ENCODE measurements at regions not wholly inside any gene's neighbourhood (a gene's known extent, or its start where the extent isn't known, plus 50 kb on each side); places are given as distances from the start of the nearest gene placed in this dataset.

DNA sequence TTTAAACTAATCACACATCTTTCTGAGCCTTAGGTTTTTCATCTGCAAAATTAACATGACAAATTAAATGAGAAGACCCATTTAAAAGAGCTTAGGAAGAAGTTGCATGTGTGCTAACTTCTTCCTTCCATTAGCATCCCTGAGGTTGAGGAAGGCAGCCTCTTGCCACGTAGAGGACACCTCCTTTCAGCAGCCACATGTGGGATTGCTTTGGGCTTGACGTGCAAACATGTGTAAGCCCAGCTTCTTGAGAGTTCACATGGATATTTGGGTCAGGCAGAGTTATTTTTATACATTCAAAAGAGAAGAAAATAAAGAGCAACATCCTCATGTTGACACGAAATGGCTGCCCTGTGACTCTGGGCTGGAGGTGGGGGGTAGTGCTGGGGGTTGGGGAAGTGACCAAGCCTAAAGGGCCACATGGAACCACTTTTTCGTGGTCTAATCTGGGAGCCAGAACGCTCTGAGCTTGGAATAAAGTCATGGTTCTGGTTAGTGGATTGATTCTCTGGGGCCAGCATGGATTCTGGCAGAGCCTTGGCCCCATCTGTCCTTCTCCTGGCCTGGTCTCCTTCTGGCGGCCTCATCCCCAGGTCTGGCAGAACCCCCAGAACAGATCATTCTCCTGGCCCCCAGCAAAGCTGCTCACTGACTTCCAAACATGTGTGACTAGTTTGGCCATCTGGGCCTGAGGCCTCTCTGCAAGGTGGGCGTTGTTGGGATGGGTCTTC, 137.1 kb upstream of the USP24 start:
- H3K4me3 ChIP-seq (ENCODE audit: low read depth, low read length): no peak overlapping the region
- ChIA-PET POLR2A (no interaction called here), CTCF (interaction anchor here (0.7 to 2.9 kb wide), 6 partner anchors 10 to 24 kb away, joined by 3 to 15 read pairs (median 3); no protein-coding TSS in a partner anchor)

DNA sequence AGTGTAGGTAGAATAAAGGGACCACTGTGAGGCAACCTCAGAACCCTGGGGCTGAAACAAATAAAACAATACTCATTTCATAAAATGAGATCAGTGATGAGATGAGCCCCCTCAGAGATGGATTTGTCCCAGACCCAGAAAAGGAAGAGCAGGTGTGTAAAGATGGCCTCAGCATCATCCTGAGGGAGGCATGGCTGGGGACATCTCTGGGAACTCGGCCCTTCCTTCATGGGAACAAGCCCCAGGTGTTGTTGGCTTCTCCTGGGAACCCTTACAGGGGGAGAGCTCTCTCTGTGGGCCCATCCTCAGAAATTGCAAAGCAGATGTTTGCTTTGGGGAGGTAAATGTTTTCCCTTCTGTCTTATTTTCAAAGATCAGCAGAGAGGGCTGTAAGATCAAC, 133.2 kb upstream of the USP24 start:
- ChIA-PET CTCF (interaction anchor here (2.6 to 4.8 kb wide), 2 partner anchors 11 to 27 kb away, joined by 20 to 23 read pairs; no protein-coding TSS in a partner anchor), POLR2A (no interaction called here)
- TF ChIP-seq, protein P1, sequence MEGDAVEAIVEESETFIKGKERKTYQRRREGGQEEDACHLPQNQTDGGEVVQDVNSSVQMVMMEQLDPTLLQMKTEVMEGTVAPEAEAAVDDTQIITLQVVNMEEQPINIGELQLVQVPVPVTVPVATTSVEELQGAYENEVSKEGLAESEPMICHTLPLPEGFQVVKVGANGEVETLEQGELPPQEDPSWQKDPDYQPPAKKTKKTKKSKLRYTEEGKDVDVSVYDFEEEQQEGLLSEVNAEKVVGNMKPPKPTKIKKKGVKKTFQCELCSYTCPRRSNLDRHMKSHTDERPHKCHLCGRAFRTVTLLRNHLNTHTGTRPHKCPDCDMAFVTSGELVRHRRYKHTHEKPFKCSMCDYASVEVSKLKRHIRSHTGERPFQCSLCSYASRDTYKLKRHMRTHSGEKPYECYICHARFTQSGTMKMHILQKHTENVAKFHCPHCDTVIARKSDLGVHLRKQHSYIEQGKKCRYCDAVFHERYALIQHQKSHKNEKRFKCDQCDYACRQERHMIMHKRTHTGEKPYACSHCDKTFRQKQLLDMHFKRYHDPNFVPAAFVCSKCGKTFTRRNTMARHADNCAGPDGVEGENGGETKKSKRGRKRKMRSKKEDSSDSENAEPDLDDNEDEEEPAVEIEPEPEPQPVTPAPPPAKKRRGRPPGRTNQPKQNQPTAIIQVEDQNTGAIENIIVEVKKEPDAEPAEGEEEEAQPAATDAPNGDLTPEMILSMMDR (IDR thresholded peaks at IDR 0.05; ENCODE audit: insufficient read depth, low read length, missing control alignments): no peak
- no peak overlapping the region for H3K4me3 ChIP-seq (ENCODE audit: low read depth, low read length)
- DNase-seq (ENCODE audit: low read depth, low spot score): no peak

More for the DNA sequence above, 137.1 kb upstream of the USP24 start:
- no peak for DNase-seq (ENCODE audit: low read depth, low spot score)
- TF ChIP-seq, protein P1 (IDR thresholded peaks at IDR 0.05; ENCODE audit: insufficient read depth, low read length, missing control alignments): no peak

DNA sequence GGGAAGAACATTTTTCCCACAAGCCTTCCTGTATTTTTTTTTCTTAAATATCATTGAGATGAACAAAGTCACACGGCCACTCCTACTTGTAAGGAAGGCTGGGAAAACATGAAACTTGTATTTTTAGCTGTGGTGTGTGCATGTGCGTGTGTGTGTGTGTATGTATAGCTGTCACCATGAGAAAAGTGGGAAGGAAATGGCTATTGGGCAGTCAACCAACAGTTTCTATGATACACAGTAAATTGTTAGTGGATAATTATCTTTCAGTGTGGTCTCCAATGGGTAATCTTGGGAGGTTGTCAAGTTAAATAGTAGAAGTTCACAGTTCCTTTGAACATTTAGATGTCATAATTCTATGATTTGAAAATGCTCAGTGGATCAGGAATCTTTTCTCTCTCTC, 132.7 kb upstream of the USP24 start:
- ChIA-PET POLR2A (no interaction called here), CTCF (interaction anchor here (2.6 to 4.8 kb wide), 2 partner anchors 11 to 27 kb away, joined by 20 to 23 read pairs; no protein-coding TSS in a partner anchor)
- TF ChIP-seq, protein P1 (IDR thresholded peaks at IDR 0.05; ENCODE audit: insufficient read depth, low read length, missing control alignments): no peak
- DNase-seq (ENCODE audit: low read depth, low spot score): no peak
- H3K4me3 ChIP-seq (ENCODE audit: low read depth, low read length): no peak overlapping the region

DNA sequence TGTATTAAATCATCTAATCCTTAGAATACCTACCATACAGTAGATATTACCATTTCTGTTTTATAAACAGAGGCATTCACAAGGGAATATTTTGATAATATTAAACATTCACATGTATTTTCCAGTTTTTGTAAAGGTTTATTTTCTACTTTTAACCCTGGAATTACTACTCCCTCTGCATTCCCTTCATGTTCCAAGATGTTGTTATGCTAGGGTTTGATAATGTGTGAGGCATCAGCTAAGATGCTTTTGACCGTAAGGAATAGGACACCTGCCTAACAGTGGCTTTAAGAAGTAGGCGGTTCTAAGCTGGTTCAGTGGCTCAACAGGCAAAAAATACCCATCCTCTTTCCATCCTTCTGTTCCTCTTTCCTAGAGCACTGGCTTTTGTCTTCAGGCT, 131.9 kb upstream of the USP24 start:
- no peak for DNase-seq (ENCODE audit: low read depth, low spot score)
- CTCF ChIA-PET: interaction anchor here (1.2 to 4.8 kb wide), 3 partner anchors 10 to 28 kb away, joined by 3 to 23 read pairs (median 20); no protein-coding TSS in a partner anchor

DNA sequence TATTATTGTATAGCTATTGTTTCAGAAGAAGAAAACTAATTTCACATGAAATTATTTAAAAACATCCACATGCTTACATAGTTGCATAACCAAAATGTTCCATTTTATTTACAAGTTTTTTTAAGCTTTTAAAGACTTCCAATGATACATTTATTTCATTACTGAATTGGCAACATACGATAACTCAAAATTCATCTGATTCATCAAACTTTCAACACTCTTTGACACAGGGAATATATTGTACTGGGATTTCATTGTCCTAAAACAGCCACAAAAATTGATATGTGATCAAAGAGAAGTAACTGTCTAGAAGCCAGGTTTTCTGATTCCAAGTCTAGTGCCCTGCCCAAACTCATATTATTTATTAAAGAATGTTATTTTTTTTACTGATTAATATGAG, 131.4 kb upstream of the USP24 start:
- CTCF ChIA-PET: interaction anchor here (1.2 to 4.8 kb wide), 3 partner anchors 9 to 28 kb away, joined by 3 to 23 read pairs (median 20); no protein-coding TSS in a partner anchor
- POLR2A ChIA-PET: no interaction called here
- DNase-seq (ENCODE audit: low read depth, low spot score): no peak
- no peak overlapping the region for H3K4me3 ChIP-seq (ENCODE audit: low read depth, low read length)
- TF ChIP-seq, protein P1 (IDR thresholded peaks at IDR 0.05; ENCODE audit: insufficient read depth, low read length, missing control alignments): no peak

More for the DNA sequence above, 131.9 kb upstream of the USP24 start:
- TF ChIP-seq, protein P1 (IDR thresholded peaks at IDR 0.05; ENCODE audit: insufficient read depth, low read length, missing control alignments): no peak
- POLR2A ChIA-PET: no interaction called here
- H3K4me3 ChIP-seq (ENCODE audit: low read depth, low read length): no peak overlapping the region

DNA sequence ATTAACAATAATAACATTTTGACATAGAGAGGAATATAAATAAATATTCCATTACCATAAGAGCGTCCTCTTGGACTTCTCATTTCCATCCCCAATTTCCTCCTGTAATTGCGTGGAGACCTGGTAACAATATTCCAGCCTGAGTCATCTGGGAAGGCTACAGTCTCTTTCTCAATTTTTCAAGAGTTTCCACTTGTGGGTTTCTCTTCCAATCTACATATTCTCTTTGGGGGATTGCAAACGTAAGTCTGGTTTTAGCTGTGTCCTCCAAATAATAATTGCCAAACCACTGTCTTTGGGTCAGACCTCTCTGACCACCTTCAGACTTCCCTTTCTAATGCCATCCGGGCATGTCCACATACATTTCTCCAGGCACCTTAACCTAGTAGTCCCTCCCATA, 124.5 kb upstream of the USP24 start:
- POLR2A ChIA-PET: no interaction called here
- CTCF ChIA-PET: interaction anchor here (0.6 to 2.0 kb wide), 14 partner anchors 9 to 1245 kb away, joined by 3 to 10 read pairs (median 3); no protein-coding TSS in a partner anchor
- TF ChIP-seq, protein P1 (IDR thresholded peaks at IDR 0.05; ENCODE audit: insufficient read depth, low read length, missing control alignments): no peak

More for the DNA sequence above, 124.5 kb upstream of the USP24 start:
- no peak overlapping the region for H3K4me3 ChIP-seq (ENCODE audit: low read depth, low read length)
- DNase-seq (ENCODE audit: low read depth, low spot score): no peak

Measured in AG04449 (cell line).